Keratinocyte (primary cell): ENCODE measurements at regions not wholly inside any gene's neighbourhood (a gene's known extent, or its start where the extent isn't known, plus 50 kb on each side); places are given as distances from the start of the nearest gene placed in this dataset.

ENCODE experiments used
- CTCF ChIP-seq, 3 experiments: IDR thresholded peaks in 1 of 3; conservative IDR thresholded peaks in 1 of 3; optimal IDR thresholded peaks in 1 of 3; 2 replicates in 2 of 3; 3 replicates in 1 of 3; pipeline versions ENCODE3 to v1.5.1; 2011; ENCODE audit warnings: low read length in 3 of 3, mild to moderate bottlenecking in 3 of 3, moderate library complexity in 2 of 3, control low read depth in 1 of 3, inconsistent platforms in 1 of 3; ENCODE audit not compliant: insufficient read depth in 2 of 3; ENCODE audit errors: extremely low read depth in 1 of 3
- EZH2 ChIP-seq: IDR thresholded peaks from one replicate; pipeline ENCODE4 v1.6.1; 2012; ENCODE audit warnings: inconsistent platforms, mild to moderate bottlenecking, low read length, moderate library complexity

- TF ChIP-seq EZH2 (no peak), CTCF (optimal IDR thresholded peaks at IDR 0.05 in 1 of 3, IDR thresholded peaks at IDR 0.05 in 1 of 3, conservative IDR thresholded peaks at IDR 0.05 in 1 of 3; ENCODE audit: extremely low read depth in 1 of 3, insufficient read depth in 2 of 3, low read length in 3 of 3) (no peak)
Observed at GRCh38 chr11:70610566-70611565, 212.5 kb downstream of the CTTN start.
